ENCODE measurements at regions not wholly inside any gene's neighbourhood (a gene's known extent, or its start where the extent isn't known, plus 50 kb on each side); places are given as distances from the start of the nearest gene placed in this dataset.

DNA sequence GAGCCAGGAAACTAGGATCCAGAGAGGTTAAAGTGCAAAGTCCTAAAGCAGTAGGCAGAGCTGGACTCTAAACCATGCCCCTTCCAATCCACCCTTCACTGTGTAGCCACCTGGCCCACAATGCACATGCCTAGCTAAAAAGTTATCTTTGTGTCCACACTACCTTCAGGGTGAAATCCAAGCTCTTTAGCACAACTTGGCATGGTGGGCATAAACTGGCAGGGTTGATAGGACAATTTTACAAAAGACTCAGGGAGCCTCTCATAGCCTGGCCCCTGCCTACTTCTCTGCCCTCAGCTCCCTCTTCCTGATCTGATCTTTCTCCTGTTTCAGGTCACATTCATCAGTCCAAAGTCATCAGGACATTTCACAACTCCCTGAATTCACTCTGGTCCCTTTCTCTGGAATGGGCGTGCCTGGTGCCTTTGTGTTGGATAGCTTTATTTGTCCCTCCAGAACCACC lies 513.9 kb downstream of the OMA1 start:
- H3K27ac ChIP-seq (ENCODE audit: extremely low read depth, low read depth, low read length) = no peak overlapping the region
- H3K36me3 ChIP-seq (ENCODE audit: control insufficient read depth, insufficient read depth, low read length) = no peaks in the 10 kb centered on the region
- ChIA-PET CTCF (ENCODE audit: low intra/inter-chr PET ratio) (no interaction called here), POLR2A (interaction anchor here (0.6 kb wide), 1 partner anchor 14 kb away, joined by 4 read pairs; no protein-coding TSS in a partner anchor)
- DNase-seq (ENCODE audit: extremely low read depth in 1 of 4, low spot score in 3 of 4) (no peak), ATAC-seq (no peak), FAIRE-seq (no peak)
- no peak overlapping the region for H2AFZ ChIP-seq (ENCODE audit: low read depth, low read length)
- H3K27me3 ChIP-seq (ENCODE audit: control insufficient read depth in 2 of 2, insufficient read depth in 2 of 2, low read length in 2 of 2) = no peaks in the 10 kb centered on the region; a peak in 1 of 5 replicates
- in situ Hi-C loops (cut with MboI) = loop anchor here (25.0 kb wide), 1 partner anchor 1195 kb away; no protein-coding TSS in a partner anchor
- BruUV-seq (replicated peaks) = no TSS peak
- no peak overlapping the region for H3K9ac ChIP-seq (ENCODE audit: insufficient read depth in 1 of 2, low read depth in 2 of 2, low read length in 2 of 2)
- no peaks in the 10 kb centered on the region for H3K4me1 ChIP-seq (replicated peaks in 1 of 2; ENCODE audit: control insufficient read depth in 2 of 2, insufficient read depth in 2 of 2, low read length in 2 of 2)
- no peaks in the 10 kb centered on the region for H3K79me2 ChIP-seq (ENCODE audit: control insufficient read depth, insufficient read depth, low read length)
- H4K20me1 ChIP-seq (replicated peaks; ENCODE audit: control insufficient read depth, insufficient read depth, low read length) = no peaks in the 10 kb centered on the region
- no peaks in the 10 kb centered on the region for H3K9me3 ChIP-seq (replicated peaks; ENCODE audit: control insufficient read depth, insufficient read depth, low read depth, low read length)
- no peaks in the 10 kb centered on the region for H3K9me1 ChIP-seq (ENCODE audit: control insufficient read depth, insufficient read depth, low read length)
- no peak overlapping the region for H3K4me3 ChIP-seq
- no peak overlapping the region for H3K4me2 ChIP-seq (ENCODE audit: insufficient read depth, low read length)
- intact Hi-C loops (cut with micrococcal nuclease) = no loop called here
- WGBS (ENCODE audit: insufficient coverage, low coverage, missing lambda C conversion rate) = 0% methylated on average over 1 of the region's 1 CpG
- TF ChIP-seq DACH1 (IDR thresholded peaks at IDR 0.05; ENCODE audit: partially characterized antibody) = no peak
- no peak for TF ChIP-seq HEY1 (CRISPR knock-in tag; IDR thresholded peaks at IDR 0.05; ENCODE audit: borderline replicate concordance)
- TF ChIP-seq SMAD3 (CRISPR knock-in tag; conservative IDR thresholded peaks at IDR 0.05) = no peak
- TF ChIP-seq, protein P1, sequence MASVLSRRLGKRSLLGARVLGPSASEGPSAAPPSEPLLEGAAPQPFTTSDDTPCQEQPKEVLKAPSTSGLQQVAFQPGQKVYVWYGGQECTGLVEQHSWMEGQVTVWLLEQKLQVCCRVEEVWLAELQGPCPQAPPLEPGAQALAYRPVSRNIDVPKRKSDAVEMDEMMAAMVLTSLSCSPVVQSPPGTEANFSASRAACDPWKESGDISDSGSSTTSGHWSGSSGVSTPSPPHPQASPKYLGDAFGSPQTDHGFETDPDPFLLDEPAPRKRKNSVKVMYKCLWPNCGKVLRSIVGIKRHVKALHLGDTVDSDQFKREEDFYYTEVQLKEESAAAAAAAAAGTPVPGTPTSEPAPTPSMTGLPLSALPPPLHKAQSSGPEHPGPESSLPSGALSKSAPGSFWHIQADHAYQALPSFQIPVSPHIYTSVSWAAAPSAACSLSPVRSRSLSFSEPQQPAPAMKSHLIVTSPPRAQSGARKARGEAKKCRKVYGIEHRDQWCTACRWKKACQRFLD (CRISPR knock-in tag; IDR thresholded peaks at IDR 0.05) = no peak
- no peak for TF ChIP-seq CBFA2T2 (conservative IDR thresholded peaks at IDR 0.05)
- no peak for TF ChIP-seq ZFP1 (CRISPR knock-in tag; IDR thresholded peaks at IDR 0.05)
- TF ChIP-seq ERF (CRISPR knock-in tag; IDR thresholded peaks at IDR 0.05) = no peak
- TF ChIP-seq CEBPG (CRISPR knock-in tag; IDR thresholded peaks at IDR 0.05) = no peak
- no peak for TF ChIP-seq CEBPG (tag; conservative IDR thresholded peaks at IDR 0.05 in 1 of 2, IDR thresholded peaks at IDR 0.05 in 1 of 2)
- TF ChIP-seq GTF2E2 (tag; IDR thresholded peaks at IDR 0.05) = no peak
- TF ChIP-seq ZNF561 (CRISPR knock-in tag; conservative IDR thresholded peaks at IDR 0.05) = no peak
- no peak for TF ChIP-seq RBM25 (IDR thresholded peaks at IDR 0.05; ENCODE audit: low read depth, low read length, severe bottlenecking)
- TF ChIP-seq, protein P2, sequence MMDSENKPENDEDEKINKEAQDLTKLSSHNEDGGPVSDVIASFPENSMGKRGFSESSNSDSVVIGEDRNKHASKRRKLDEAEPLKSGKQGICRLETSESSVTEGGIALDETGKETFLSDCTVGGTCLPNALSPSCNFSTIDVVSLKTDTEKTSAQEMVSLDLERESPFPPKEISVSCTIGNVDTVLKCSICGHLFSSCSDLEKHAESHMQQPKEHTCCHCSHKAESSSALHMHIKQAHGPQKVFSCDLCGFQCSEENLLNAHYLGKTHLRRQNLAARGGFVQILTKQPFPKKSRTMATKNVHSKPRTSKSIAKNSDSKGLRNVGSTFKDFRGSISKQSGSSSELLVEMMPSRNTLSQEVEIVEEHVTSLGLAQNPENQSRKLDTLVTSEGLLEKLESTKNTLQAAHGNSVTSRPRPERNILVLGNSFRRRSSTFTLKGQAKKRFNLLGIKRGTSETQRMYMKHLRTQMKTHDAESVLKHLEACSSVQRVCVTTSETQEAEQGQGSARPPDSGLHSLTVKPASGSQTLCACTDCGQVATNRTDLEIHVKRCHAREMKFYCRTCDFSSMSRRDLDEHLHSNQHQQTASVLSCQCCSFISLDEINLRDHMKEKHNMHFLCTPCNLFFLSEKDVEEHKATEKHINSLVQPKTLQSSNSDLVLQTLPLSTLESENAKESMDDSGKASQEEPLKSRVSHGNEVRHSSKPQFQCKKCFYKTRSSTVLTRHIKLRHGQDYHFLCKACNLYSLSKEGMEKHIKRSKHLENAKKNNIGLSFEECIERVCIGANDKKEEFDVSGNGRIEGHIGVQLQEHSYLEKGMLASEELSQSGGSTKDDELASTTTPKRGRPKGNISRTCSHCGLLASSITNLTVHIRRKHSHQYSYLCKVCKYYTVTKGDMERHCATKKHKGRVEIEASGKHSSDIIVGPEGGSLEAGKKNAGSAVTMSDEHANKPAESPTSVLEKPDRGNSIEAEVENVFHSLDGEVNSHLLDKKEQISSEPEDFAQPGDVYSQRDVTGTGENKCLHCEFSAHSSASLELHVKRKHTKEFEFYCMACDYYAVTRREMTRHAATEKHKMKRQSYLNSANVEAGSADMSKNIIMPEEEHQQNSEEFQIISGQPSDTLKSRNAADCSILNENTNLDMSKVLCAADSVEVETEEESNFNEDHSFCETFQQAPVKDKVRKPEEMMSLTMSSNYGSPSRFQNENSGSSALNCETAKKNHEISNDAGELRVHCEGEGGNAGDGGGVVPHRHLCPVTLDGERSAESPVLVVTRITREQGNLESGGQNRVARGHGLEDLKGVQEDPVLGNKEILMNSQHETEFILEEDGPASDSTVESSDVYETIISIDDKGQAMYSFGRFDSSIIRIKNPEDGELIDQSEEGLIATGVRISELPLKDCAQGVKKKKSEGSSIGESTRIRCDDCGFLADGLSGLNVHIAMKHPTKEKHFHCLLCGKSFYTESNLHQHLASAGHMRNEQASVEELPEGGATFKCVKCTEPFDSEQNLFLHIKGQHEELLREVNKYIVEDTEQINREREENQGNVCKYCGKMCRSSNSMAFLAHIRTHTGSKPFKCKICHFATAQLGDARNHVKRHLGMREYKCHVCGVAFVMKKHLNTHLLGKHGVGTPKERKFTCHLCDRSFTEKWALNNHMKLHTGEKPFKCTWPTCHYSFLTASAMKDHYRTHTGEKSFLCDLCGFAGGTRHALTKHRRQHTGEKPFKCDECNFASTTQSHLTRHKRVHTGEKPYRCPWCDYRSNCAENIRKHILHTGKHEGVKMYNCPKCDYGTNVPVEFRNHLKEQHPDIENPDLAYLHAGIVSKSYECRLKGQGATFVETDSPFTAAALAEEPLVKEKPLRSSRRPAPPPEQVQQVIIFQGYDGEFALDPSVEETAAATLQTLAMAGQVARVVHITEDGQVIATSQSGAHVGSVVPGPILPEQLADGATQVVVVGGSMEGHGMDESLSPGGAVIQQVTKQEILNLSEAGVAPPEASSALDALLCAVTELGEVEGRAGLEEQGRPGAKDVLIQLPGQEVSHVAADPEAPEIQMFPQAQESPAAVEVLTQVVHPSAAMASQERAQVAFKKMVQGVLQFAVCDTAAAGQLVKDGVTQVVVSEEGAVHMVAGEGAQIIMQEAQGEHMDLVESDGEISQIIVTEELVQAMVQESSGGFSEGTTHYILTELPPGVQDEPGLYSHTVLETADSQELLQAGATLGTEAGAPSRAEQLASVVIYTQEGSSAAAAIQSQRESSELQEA (IDR thresholded peaks at IDR 0.05; ENCODE audit: low read depth) = no peak
- no peak for TF ChIP-seq NR1H2 (CRISPR knock-in tag; IDR thresholded peaks at IDR 0.05)
- TF ChIP-seq TCF3 (CRISPR knock-in tag; IDR thresholded peaks at IDR 0.05) = no peak

All from K562 (cell line).